ENCODE measurements at regions not wholly inside any gene's neighbourhood (a gene's known extent, or its start where the extent isn't known, plus 50 kb on each side); places are given as distances from the start of the nearest gene placed in this dataset.
A peak's percentile ranks its signal among the peaks of the same experiment; 100 is the strongest.

- TF ChIP-seq CTCF (IDR thresholded peaks at IDR 0.05; ENCODE audit: low read depth, low read length) = no peak
- H3K4me3 ChIP-seq = no peak overlapping the region
- no peak overlapping the region for H3K27ac ChIP-seq
- DNase-seq (ENCODE audit: low read depth in 1 of 2, low spot score in 1 of 2) = no peak
- H3K4me1 ChIP-seq (ENCODE audit: low read depth) = no peaks in the 10 kb centered on the region
- H3K27me3 ChIP-seq = no peaks in the 10 kb centered on the region
- no peaks in the 10 kb centered on the region for H3K36me3 ChIP-seq
- no peaks in the 10 kb centered on the region for H3K9me3 ChIP-seq (ENCODE audit: low read depth)
Observed at GRCh38 chr6:82056567-82056966, 191.0 kb downstream of the IBTK start.

- no peak overlapping the region for H3K27ac ChIP-seq
- TF ChIP-seq CTCF (IDR thresholded peaks at IDR 0.05; ENCODE audit: low read depth, low read length) = no peak
- DNase-seq (ENCODE audit: low read depth in 1 of 2, low spot score in 1 of 2) = peak in 1 of 2 donors; percentile 54
- H3K9me3 ChIP-seq (ENCODE audit: low read depth) = no peaks in the 10 kb centered on the region
- H3K4me1 ChIP-seq (ENCODE audit: low read depth) = peaks cover 3% of the 10 kb centered on the region
- no peak overlapping the region for H3K4me3 ChIP-seq
- no peaks in the 10 kb centered on the region for H3K27me3 ChIP-seq
- H3K36me3 ChIP-seq = no peaks in the 10 kb centered on the region
Observed at GRCh38 chr6:82045965-82046756, 201.4 kb downstream of the IBTK start.

- Histone ChIP-seq H3K27me3 (no peaks in the 10 kb centered on the region), H3K9me3 (ENCODE audit: low read depth) (no peaks in the 10 kb centered on the region), H3K4me3 (no peak overlapping the region), H3K4me1 (ENCODE audit: low read depth) (peaks cover 3% of the 10 kb centered on the region), H3K36me3 (no peaks in the 10 kb centered on the region), H3K27ac (no peak overlapping the region)
- peak; percentile 67 to 76 for DNase-seq (ENCODE audit: low read depth in 1 of 2, low spot score in 1 of 2)
- TF ChIP-seq CTCF (IDR thresholded peaks at IDR 0.05; ENCODE audit: low read depth, low read length) = peak; percentile 89
Observed at GRCh38 chr6:82040405-82041221, 206.9 kb downstream of the IBTK start.

GRCh38 chr6:82038631-82039030 lies 208.9 kb downstream of the IBTK start:
- no peak for TF ChIP-seq CTCF (IDR thresholded peaks at IDR 0.05; ENCODE audit: low read depth, low read length)
- DNase-seq (ENCODE audit: low read depth in 1 of 2, low spot score in 1 of 2) = no peak
- Histone ChIP-seq H3K9me3 (ENCODE audit: low read depth) (no peaks in the 10 kb centered on the region), H3K4me3 (no peak overlapping the region), H3K36me3 (no peaks in the 10 kb centered on the region), H3K27ac (no peak overlapping the region), H3K27me3 (no peaks in the 10 kb centered on the region), H3K4me1 (ENCODE audit: low read depth) (peaks cover 6% of the 10 kb centered on the region)

GRCh38 chr6:82035526-82035925 lies 212.0 kb downstream of the IBTK start:
- Histone ChIP-seq H3K27me3 (no peaks in the 10 kb centered on the region), H3K9me3 (ENCODE audit: low read depth) (no peaks in the 10 kb centered on the region), H3K4me1 (ENCODE audit: low read depth) (peaks cover 9% of the 10 kb centered on the region), H3K4me3 (no peak overlapping the region), H3K27ac (no peak overlapping the region), H3K36me3 (no peaks in the 10 kb centered on the region)
- no peak for DNase-seq (ENCODE audit: low read depth in 1 of 2, low spot score in 1 of 2)
- TF ChIP-seq CTCF (IDR thresholded peaks at IDR 0.05; ENCODE audit: low read depth, low read length) = no peak
